Omental fat pad (tissue), 3 donors: ENCODE measurements at regions not wholly inside any gene's neighbourhood (a gene's known extent, or its start where the extent isn't known, plus 50 kb on each side); places are given as distances from the start of the nearest gene placed in this dataset.
"Not testable (repeated sequence)": the region's sequence is repeated elsewhere in the genome, so short reads cannot be mapped to it uniquely, and the experiment has no call there.

Experiments used
- ATAC-seq: fragments of 150-250 bp; one replicate; pipeline ENCODE4 v1.9.1; 2016; ENCODE audit warnings: mild to moderate bottlenecking, moderate library complexity; ENCODE audit not compliant: low FRiP score
- DNase-seq: peaks from one replicate; pipeline ENCODE4 v3.0.0-alpha.2; 2019; ENCODE audit warnings: low spot score
- TF ChIP-seq, protein P1 (sequence below), 3 donors: fragments of 450-650 bp; IDR thresholded peaks; one replicate each; pipeline ENCODE4 v1.5.1; 2016 to 2017; ENCODE audit warnings: antibody characterized with exemption in 3 of 3, mild to moderate bottlenecking in 3 of 3, moderate library complexity in 2 of 3

DNA sequence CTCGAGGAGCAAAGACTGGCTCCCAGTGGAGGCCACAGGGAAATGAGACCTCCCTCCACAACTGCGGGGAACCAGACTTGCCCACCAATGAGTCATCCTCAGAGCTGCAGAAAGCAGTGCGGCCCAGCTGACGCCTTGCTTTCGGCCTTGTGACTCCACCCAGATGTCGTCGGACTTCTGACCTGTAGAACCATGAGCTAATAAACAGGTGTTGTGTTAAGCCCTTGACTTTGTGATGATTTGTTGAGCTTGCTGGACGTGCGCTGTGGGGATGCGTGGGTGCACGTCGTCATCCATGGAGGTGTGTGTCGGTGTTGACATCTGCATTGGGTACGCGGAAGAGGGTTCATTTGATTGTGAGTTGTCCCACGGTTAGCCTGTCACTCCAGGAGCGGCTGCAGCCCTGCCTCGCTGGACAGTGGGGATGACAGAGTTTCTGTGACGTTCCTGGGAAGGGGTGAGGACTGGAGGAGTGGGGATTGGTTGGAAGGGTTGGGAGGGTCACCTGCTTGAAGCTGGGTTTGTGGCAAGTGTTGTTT is 154.1 kb downstream of the SH3BP4 start:
- TF ChIP-seq, protein P1, sequence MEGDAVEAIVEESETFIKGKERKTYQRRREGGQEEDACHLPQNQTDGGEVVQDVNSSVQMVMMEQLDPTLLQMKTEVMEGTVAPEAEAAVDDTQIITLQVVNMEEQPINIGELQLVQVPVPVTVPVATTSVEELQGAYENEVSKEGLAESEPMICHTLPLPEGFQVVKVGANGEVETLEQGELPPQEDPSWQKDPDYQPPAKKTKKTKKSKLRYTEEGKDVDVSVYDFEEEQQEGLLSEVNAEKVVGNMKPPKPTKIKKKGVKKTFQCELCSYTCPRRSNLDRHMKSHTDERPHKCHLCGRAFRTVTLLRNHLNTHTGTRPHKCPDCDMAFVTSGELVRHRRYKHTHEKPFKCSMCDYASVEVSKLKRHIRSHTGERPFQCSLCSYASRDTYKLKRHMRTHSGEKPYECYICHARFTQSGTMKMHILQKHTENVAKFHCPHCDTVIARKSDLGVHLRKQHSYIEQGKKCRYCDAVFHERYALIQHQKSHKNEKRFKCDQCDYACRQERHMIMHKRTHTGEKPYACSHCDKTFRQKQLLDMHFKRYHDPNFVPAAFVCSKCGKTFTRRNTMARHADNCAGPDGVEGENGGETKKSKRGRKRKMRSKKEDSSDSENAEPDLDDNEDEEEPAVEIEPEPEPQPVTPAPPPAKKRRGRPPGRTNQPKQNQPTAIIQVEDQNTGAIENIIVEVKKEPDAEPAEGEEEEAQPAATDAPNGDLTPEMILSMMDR (IDR thresholded peaks at IDR 0.05): no peak
- no peak for DNase-seq
- ATAC-seq: peak; percentile 65

DNA sequence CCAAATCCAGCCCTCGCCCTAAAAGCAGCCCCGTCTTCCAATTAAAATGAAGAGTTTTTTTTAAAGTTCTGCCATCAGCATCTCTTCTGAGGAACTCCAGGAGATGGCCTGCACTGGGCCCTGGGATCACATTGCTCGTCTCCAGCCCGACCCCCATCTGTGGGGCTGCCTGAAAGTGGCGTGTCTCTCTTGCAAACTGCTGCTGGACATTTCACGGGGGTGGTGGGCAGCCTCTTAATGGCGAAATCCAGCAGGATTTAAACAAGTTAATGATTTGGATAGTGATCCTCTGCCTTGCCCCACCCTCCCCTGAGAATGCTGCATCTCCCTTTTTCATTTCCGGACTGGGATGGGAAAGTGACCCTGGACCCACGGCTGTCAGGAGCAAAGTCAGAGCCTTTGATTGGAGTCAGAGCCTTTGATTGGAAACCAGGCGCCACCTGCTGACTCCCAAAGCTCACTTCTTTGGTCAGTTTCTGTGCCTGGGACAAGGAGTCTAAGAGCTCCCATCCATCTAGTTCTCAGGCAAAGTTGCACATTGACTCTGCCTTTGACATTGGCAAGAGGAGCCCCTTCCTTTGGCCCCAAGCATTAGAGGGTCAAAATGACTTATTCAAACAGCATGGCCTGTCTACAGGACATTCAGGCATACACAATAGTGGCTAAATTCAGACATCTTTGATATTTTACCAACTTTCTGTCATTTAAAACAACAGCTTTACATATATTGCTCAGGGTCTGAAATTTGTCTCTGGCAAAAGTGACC is 155.2 kb downstream of the SH3BP4 start:
- peak; percentile 42 for ATAC-seq

DNA sequence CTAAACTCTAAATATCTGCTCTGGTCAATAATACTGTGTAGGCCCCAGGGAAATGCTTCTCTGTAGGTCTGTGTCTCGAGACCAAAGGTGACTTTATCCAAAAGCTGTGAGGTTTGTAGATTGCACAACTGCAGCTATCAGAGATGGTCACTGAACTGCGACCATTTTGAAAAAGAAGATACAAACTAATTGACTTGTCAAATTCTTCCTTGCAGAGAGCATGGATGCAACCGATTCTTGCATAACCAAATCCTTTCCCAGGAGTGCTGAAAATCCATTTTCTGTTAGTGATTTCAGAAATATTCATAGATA is 155.8 kb downstream of the SH3BP4 start:
- TF ChIP-seq, protein P1 (IDR thresholded peaks at IDR 0.05): no peak
- no peak for DNase-seq
- no peak for ATAC-seq

More for the DNA sequence above, 155.2 kb downstream of the SH3BP4 start:
- DNase-seq: no peak
- TF ChIP-seq, protein P1 (IDR thresholded peaks at IDR 0.05): peak in 1 of 3 donors; percentile 3

DNA sequence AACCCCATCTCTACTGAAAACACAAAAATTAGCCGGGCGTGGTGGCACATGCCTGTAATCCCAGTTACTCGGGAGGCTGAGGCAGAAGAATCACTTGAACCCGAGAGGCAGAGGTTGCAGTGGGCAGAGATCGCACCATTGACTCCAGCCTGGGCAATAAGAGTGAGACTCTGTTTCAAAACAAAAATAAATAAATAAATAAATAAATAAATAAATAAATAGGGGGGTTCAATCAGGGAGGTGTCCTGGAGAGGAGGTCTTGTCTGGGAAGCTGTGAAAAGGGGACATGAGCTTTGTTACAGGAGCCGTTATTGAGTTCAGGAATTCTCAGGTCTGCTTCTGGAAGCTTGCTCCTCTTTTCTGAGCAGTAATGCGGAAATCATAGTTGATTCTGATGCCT is 157.7 kb downstream of the SH3BP4 start:
- not testable (repeated sequence) for ATAC-seq, DNase-seq

DNA sequence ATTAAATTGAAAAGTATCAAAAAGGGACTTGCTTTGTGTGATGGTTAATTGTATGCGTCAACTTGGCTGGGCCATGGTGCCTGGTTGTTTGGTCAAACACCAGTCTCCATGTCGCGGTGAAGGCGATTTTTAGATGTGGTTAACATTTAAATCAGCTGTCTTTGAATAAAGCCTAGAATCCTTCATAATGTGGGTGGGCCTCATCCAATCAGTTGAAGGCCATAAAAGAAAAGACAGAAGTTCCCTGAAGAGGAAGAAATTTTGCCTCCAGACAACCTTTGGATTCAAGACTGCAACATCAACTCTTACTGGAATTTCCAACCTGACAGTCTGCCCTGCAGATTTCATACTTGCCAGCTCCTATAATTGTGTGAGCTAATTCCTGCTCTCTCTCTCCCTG is 160.5 kb downstream of the SH3BP4 start:
- no peak for ATAC-seq
- TF ChIP-seq, protein P1 (IDR thresholded peaks at IDR 0.05): no peak
- no peak for DNase-seq

DNA sequence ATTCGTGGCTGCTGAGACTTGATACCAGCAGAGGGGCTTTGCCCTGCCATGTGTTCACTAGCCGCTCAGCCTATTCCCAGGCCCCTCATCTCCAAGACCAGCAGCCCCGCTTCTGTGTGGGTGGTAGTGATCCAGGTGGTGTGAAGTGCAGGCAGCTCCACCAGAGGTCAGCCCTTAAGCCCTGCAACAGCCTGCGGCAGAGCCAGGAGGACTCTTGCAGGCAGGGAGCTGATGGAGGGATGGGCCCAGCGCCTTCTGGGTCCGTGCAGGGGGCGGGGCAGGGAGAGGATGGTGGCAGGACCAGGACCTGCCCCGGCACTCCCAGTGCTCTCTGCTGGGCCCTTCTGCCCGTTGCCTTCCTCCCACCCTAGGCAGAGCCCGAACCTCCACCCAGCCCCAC is 162.0 kb downstream of the SH3BP4 start:
- ATAC-seq (no peak), DNase-seq (no peak)

DNA sequence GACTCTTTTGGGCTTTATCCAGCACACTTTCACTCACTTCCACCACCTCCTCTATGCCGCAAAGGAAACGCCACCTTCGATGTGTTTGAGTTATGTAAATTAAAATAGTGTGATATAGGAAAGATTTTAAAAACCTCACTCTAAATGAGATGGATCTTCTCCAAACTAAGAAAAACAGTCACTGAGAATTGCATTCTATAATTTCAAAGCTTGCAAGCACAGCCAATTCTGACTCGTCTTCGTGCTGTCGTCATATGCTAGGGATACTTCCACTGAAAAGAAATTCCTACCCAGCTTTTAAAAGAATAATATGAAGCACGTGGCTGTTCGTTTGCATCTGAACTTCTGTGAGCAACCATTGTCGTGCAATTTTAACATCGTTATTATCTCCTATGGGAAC is 162.5 kb downstream of the SH3BP4 start:
- TF ChIP-seq, protein P1 (IDR thresholded peaks at IDR 0.05): no peak
- no peak for ATAC-seq

More for the DNA sequence above, 162.0 kb downstream of the SH3BP4 start:
- TF ChIP-seq, protein P1 (IDR thresholded peaks at IDR 0.05): no peak

More for the DNA sequence above, 162.5 kb downstream of the SH3BP4 start:
- no peak for DNase-seq
